ENCODE measurements at regions not wholly inside any gene's neighbourhood (a gene's known extent, or its start where the extent isn't known, plus 50 kb on each side); places are given as distances from the start of the nearest gene placed in this dataset.

DNA sequence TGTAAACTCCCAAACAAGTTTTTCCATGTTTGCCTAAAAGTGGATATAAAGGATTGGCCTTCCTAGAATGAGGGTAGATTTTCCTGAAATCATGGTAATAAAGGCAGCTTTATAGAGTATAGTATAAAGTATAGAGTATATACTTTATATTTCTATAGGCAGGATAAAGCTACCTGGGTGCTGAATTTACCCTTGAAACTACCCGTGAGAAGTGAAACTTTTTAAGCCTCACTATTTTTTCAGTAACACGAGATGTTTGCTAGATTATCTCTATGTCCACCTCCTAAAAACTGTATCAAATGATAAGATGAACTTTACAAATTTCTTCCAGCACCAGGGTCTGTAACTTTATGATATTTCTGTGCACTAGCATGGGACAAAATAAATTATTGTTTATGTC is 340.0 kb upstream of the GALNTL6 start:
- DNase-seq (ENCODE audit: low read depth) (no peak), FAIRE-seq (no peak)
- Histone ChIP-seq H3K36me3 (ENCODE audit: insufficient read depth, low read length) (no peaks in the 10 kb centered on the region), H3K4me3 (ENCODE audit: insufficient read depth, low read depth, low read length) (no peak overlapping the region), H3K9me3 (ENCODE audit: insufficient read depth, low read depth, low read length) (no peaks in the 10 kb centered on the region), H3K27me3 (ENCODE audit: insufficient read depth, low read length) (no peaks in the 10 kb centered on the region), H4K20me1 (ENCODE audit: insufficient read depth, low read length) (no peaks in the 10 kb centered on the region), H3K9ac (ENCODE audit: low read length) (no peak overlapping the region), H3K79me2 (ENCODE audit: insufficient read depth, low read length) (no peaks in the 10 kb centered on the region), H3K27ac (ENCODE audit: low read depth, low read length) (no peak overlapping the region), H2AFZ (ENCODE audit: low read depth, low read length) (no peak overlapping the region), H3K4me1 (ENCODE audit: insufficient read depth, low read length) (no peaks in the 10 kb centered on the region), H3K4me2 (ENCODE audit: low read length) (no peak overlapping the region)
- Mint-ChIP-seq H3K9me3 (ENCODE audit: unreplicated experiment) (no peaks in the 10 kb centered on the region), H3K27me3 (ENCODE audit: low read depth, unreplicated experiment) (no peaks in the 10 kb centered on the region), H3K4me1 (ENCODE audit: low read depth, unreplicated experiment) (no peaks in the 10 kb centered on the region), H3K27ac (ENCODE audit: unreplicated experiment) (no peak overlapping the region), H3K36me3 (ENCODE audit: low read depth, unreplicated experiment) (no peaks in the 10 kb centered on the region), H3K4me3 (ENCODE audit: unreplicated experiment) (no peak overlapping the region)
- TF ChIP-seq, protein P1, sequence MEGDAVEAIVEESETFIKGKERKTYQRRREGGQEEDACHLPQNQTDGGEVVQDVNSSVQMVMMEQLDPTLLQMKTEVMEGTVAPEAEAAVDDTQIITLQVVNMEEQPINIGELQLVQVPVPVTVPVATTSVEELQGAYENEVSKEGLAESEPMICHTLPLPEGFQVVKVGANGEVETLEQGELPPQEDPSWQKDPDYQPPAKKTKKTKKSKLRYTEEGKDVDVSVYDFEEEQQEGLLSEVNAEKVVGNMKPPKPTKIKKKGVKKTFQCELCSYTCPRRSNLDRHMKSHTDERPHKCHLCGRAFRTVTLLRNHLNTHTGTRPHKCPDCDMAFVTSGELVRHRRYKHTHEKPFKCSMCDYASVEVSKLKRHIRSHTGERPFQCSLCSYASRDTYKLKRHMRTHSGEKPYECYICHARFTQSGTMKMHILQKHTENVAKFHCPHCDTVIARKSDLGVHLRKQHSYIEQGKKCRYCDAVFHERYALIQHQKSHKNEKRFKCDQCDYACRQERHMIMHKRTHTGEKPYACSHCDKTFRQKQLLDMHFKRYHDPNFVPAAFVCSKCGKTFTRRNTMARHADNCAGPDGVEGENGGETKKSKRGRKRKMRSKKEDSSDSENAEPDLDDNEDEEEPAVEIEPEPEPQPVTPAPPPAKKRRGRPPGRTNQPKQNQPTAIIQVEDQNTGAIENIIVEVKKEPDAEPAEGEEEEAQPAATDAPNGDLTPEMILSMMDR (IDR thresholded peaks at IDR 0.05; ENCODE audit: insufficient read depth, low read depth, low read length): no peak
- TF ChIP-seq EZH2 (IDR thresholded peaks at IDR 0.05; ENCODE audit: insufficient read depth, low read length): no peak

DNA sequence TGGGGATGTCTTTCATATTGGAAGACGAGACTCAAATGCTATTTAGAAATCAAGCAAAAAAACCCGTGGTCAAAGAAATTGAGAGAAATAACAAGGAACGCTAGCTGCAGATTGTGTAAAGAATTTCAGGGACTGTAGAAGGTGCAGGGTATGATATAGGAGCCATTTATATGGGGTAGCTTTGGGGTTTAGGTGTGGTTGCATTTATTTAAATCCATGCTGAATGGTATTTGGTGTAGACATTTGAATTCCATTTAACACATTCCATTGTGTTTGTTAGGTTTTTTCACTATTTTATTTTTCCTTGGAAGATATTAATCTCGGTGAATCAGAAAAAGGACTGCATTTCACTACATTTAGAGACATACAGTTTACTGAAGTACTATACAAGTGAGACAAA is 341.0 kb upstream of the GALNTL6 start:
- no peak for FAIRE-seq
- no peak overlapping the region for H3K4me3 ChIP-seq (ENCODE audit: insufficient read depth, low read depth, low read length)
- no peak overlapping the region for H3K4me3 Mint-ChIP-seq (ENCODE audit: unreplicated experiment)

DNA sequence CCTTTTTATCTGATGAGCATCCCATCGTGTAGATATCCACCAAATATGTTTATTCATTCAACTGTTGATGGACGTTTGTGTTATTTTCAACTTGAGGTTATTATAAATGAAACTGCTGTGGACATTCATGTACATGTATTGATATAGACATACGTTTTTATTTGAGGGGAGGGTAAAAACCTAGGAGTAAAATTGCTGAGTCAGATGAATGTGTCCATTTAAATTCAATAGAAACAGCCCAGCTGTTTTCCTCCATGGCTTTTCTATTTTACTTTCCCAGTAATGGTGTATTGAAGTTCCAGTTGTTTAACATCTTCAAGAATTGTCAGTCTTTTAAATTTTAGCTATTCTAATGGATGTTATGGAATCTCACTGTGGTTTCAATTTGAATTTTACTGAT is 348.7 kb upstream of the GALNTL6 start:
- FAIRE-seq (no peak), DNase-seq (ENCODE audit: low read depth) (no peak)
- Mint-ChIP-seq H3K27ac (ENCODE audit: unreplicated experiment) (no peak overlapping the region), H3K27me3 (ENCODE audit: low read depth, unreplicated experiment) (no peaks in the 10 kb centered on the region), H3K4me3 (ENCODE audit: unreplicated experiment) (no peak overlapping the region), H3K36me3 (ENCODE audit: low read depth, unreplicated experiment) (no peaks in the 10 kb centered on the region), H3K9me3 (ENCODE audit: unreplicated experiment) (no peaks in the 10 kb centered on the region), H3K4me1 (ENCODE audit: low read depth, unreplicated experiment) (no peaks in the 10 kb centered on the region)
- H3K4me1 ChIP-seq (ENCODE audit: insufficient read depth, low read length): no peaks in the 10 kb centered on the region
- H3K9me3 ChIP-seq (ENCODE audit: insufficient read depth, low read depth, low read length): no peaks in the 10 kb centered on the region
- no peaks in the 10 kb centered on the region for H3K79me2 ChIP-seq (ENCODE audit: insufficient read depth, low read length)
- no peak overlapping the region for H3K9ac ChIP-seq (ENCODE audit: low read length)
- H3K4me3 ChIP-seq (ENCODE audit: insufficient read depth, low read depth, low read length): no peak overlapping the region
- no peaks in the 10 kb centered on the region for H3K27me3 ChIP-seq (ENCODE audit: insufficient read depth, low read length)
- no peak overlapping the region for H3K4me2 ChIP-seq (ENCODE audit: low read length)
- no peaks in the 10 kb centered on the region for H3K36me3 ChIP-seq (ENCODE audit: insufficient read depth, low read length)
- H3K27ac ChIP-seq (ENCODE audit: low read depth, low read length): no peak overlapping the region
- no peaks in the 10 kb centered on the region for H4K20me1 ChIP-seq (ENCODE audit: insufficient read depth, low read length)
- TF ChIP-seq, protein P1 (IDR thresholded peaks at IDR 0.05; ENCODE audit: insufficient read depth, low read depth, low read length): no peak
- TF ChIP-seq EZH2 (IDR thresholded peaks at IDR 0.05; ENCODE audit: insufficient read depth, low read length): no peak
- H2AFZ ChIP-seq (ENCODE audit: low read depth, low read length): no peak overlapping the region

More for the DNA sequence above, 341.0 kb upstream of the GALNTL6 start:
- Mint-ChIP-seq H3K27me3 (ENCODE audit: low read depth, unreplicated experiment) (no peaks in the 10 kb centered on the region), H3K9me3 (ENCODE audit: unreplicated experiment) (no peaks in the 10 kb centered on the region), H3K4me1 (ENCODE audit: low read depth, unreplicated experiment) (no peaks in the 10 kb centered on the region), H3K27ac (ENCODE audit: unreplicated experiment) (no peak overlapping the region), H3K36me3 (ENCODE audit: low read depth, unreplicated experiment) (no peaks in the 10 kb centered on the region)
- Histone ChIP-seq H3K4me2 (ENCODE audit: low read length) (no peak overlapping the region), H3K36me3 (ENCODE audit: insufficient read depth, low read length) (no peaks in the 10 kb centered on the region), H4K20me1 (ENCODE audit: insufficient read depth, low read length) (no peaks in the 10 kb centered on the region), H3K79me2 (ENCODE audit: insufficient read depth, low read length) (no peaks in the 10 kb centered on the region), H3K9ac (ENCODE audit: low read length) (no peak overlapping the region), H2AFZ (ENCODE audit: low read depth, low read length) (no peak overlapping the region), H3K27ac (ENCODE audit: low read depth, low read length) (no peak overlapping the region), H3K4me1 (ENCODE audit: insufficient read depth, low read length) (no peaks in the 10 kb centered on the region), H3K9me3 (ENCODE audit: insufficient read depth, low read depth, low read length) (no peaks in the 10 kb centered on the region), H3K27me3 (ENCODE audit: insufficient read depth, low read length) (no peaks in the 10 kb centered on the region)
- no peak for TF ChIP-seq EZH2 (IDR thresholded peaks at IDR 0.05; ENCODE audit: insufficient read depth, low read length)
- TF ChIP-seq, protein P1 (IDR thresholded peaks at IDR 0.05; ENCODE audit: insufficient read depth, low read depth, low read length): no peak
- no peak for DNase-seq (ENCODE audit: low read depth)

All from astrocyte (in vitro differentiated cells and primary cell).